ENCODE measurements at regions not wholly inside any gene's neighbourhood (a gene's known extent, or its start where the extent isn't known, plus 50 kb on each side); places are given as distances from the start of the nearest gene placed in this dataset.

GRCh38 chr10:60498985-60499384, 109.3 kb upstream of the ANK3 start:
- H3K36me3 ChIP-seq (replicated peaks in 1 of 2), result no peaks in the 10 kb centered on the region
- TF ChIP-seq CTCF (IDR thresholded peaks at IDR 0.05) (no peak), POLR2A (IDR thresholded peaks at IDR 0.05) (no peak)
- 74 to 83% (median 80%) methylated on average over 3 of the region's 3 CpGs for WGBS, 4 donors
- no peak overlapping the region for H3K4me3 ChIP-seq
- no peak for DNase-seq
- H3K27me3 ChIP-seq, result no peaks in the 10 kb centered on the region
- H3K9me3 ChIP-seq (replicated peaks in 1 of 3), result no peaks in the 10 kb centered on the region
- intact Hi-C loops (cut with DNase I), result no loop called here
- no peaks in the 10 kb centered on the region for H3K4me1 ChIP-seq (replicated peaks in 1 of 2)
- H3K27ac ChIP-seq, result no peak overlapping the region

GRCh38 chr10:60497364-60497763, 107.7 kb upstream of the ANK3 start:
- TF ChIP-seq CTCF (IDR thresholded peaks at IDR 0.05) (no peak), POLR2A (IDR thresholded peaks at IDR 0.05) (no peak)
- no peaks in the 10 kb centered on the region for H3K27me3 ChIP-seq
- intact Hi-C loops (cut with DNase I), result no loop called here
- H3K27ac ChIP-seq, result no peak overlapping the region
- WGBS, 4 donors, result 45 to 66% (median 53%) methylated on average over 1 of the region's 1 CpG
- no peak for DNase-seq
- H3K4me3 ChIP-seq, result no peak overlapping the region
- no peaks in the 10 kb centered on the region for H3K4me1 ChIP-seq (replicated peaks in 1 of 2)
- H3K36me3 ChIP-seq (replicated peaks in 1 of 2), result no peaks in the 10 kb centered on the region
- H3K9me3 ChIP-seq (replicated peaks in 1 of 3), result no peaks in the 10 kb centered on the region

GRCh38 chr10:60496181-60496580, 106.5 kb upstream of the ANK3 start:
- Histone ChIP-seq H3K36me3 (replicated peaks in 1 of 2) (no peaks in the 10 kb centered on the region), H3K4me1 (replicated peaks in 1 of 2) (no peaks in the 10 kb centered on the region), H3K9me3 (replicated peaks in 1 of 3) (no peaks in the 10 kb centered on the region), H3K4me3 (no peak overlapping the region), H3K27ac (no peak overlapping the region), H3K27me3 (no peaks in the 10 kb centered on the region)
- 66 to 73% (median 69%) methylated on average over 2 of the region's 2 CpGs for WGBS, 4 donors
- no peak for TF ChIP-seq POLR2A (IDR thresholded peaks at IDR 0.05)
- TF ChIP-seq CTCF (IDR thresholded peaks at IDR 0.05), result no peak
- intact Hi-C loops (cut with DNase I), result no loop called here
- DNase-seq, result no peak

GRCh38 chr10:60495338-60496055, 105.8 kb upstream of the ANK3 start:
- Histone ChIP-seq H3K9me3 (replicated peaks in 1 of 3) (no peaks in the 10 kb centered on the region), H3K4me1 (replicated peaks in 1 of 2) (no peaks in the 10 kb centered on the region), H3K36me3 (replicated peaks in 1 of 2) (no peaks in the 10 kb centered on the region), H3K4me3 (no peak overlapping the region), H3K27ac (no peak overlapping the region), H3K27me3 (no peaks in the 10 kb centered on the region)
- 48 to 73% (median 59%) methylated on average over 1 of the region's 1 CpG for WGBS, 4 donors
- intact Hi-C loops (cut with DNase I), result no loop called here
- TF ChIP-seq CTCF (IDR thresholded peaks at IDR 0.05) (no peak), POLR2A (IDR thresholded peaks at IDR 0.05) (no peak)
- no peak for DNase-seq

Measured in adrenal gland (tissue), 9 donors.